ENCODE measurements at regions not wholly inside any gene's neighbourhood (a gene's known extent, or its start where the extent isn't known, plus 50 kb on each side); places are given as distances from the start of the nearest gene placed in this dataset.

- TF ChIP-seq GATA3 (IDR thresholded peaks at IDR 0.05; ENCODE audit: low read depth, low read length) (no peak), GATA2 (IDR thresholded peaks at IDR 0.05; ENCODE audit: low read depth, low read length) (no peak)
Observed at GRCh38 chr5:71945436-71945835, 161.8 kb upstream of the MAP1B start.

Data from SH-SY5Y (cell line).